Activated CD8-positive, alpha-beta memory T cell treated with anti-CD3 and anti-CD28 coated beads for 4 hours (primary cell): ENCODE measurements at regions not wholly inside any gene's neighbourhood (a gene's known extent, or its start where the extent isn't known, plus 50 kb on each side); places are given as distances from the start of the nearest gene placed in this dataset.
A peak's percentile ranks its signal among the peaks of the same experiment; 100 is the strongest.

Experiments used
- DNase-seq, 2 donors: peaks; one replicate each; pipeline ENCODE4 v3.0.0-alpha.2; 2020; ENCODE audit warnings: low read depth in 2 of 2

GRCh38 chr12:111040690-111041089 lies 120.3 kb upstream of the MYL2 start:
- no peak for DNase-seq

DNA sequence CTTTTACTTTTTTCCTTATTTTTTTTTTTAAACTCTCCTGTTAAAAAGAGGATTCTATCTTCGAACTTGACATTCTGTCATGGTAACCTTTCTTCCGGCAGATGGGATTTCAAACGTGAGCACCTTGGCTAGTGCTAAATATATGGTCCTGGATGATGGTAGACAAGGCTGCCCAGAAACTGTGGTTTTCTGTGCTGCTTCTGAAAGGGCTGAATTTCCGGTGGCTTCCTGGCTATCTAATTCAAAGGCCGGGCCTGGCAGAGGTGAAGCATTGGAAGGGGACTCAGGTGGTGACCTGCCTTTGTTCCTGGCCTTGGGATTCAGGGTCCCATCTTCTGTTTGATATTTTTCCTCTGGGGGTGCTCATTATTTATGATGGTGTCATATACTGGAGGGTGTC lies 118.6 kb upstream of the MYL2 start:
- DNase-seq, result no peak

- no peak for DNase-seq
Measured at GRCh38 chr12:111038077-111038476, 117.7 kb upstream of the MYL2 start.

- no peak for DNase-seq
Measured at GRCh38 chr12:111037047-111037446, 116.7 kb upstream of the MYL2 start.

DNA sequence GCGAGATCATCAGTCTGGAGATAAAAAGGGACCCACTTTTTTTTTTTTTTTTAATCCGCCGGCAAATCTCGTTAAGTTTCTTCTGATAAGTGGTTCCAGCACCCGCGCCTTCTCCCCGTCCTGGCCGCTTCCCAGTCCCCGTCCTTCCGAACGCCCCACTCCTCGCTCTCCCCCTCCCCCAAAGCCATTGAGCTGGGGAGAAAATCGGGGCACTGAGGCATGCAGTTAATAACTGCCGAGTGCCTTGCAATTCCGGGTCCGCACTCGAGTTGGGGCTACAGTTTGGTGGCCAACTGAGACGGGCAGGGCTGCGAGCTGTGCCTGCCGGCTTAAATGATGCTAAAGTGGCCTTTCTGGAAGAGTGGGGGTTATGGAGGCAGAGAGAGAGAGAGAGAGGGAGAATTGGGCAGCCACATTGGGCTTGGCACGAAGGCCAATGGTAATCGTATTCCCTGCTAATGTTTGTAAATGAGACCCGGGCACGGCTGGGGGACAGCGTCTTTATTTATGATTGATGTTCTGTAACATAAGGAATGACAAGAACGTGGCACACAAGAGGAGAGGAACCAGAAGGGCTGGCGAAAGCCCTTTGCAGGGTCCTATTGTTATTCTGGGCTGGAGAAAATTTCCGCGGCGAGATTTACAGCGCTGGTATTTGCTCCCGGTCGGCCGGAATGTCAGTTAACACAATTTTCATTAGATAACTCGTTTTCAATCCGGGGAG lies 115.4 kb upstream of the MYL2 start:
- DNase-seq, result no peak

DNA sequence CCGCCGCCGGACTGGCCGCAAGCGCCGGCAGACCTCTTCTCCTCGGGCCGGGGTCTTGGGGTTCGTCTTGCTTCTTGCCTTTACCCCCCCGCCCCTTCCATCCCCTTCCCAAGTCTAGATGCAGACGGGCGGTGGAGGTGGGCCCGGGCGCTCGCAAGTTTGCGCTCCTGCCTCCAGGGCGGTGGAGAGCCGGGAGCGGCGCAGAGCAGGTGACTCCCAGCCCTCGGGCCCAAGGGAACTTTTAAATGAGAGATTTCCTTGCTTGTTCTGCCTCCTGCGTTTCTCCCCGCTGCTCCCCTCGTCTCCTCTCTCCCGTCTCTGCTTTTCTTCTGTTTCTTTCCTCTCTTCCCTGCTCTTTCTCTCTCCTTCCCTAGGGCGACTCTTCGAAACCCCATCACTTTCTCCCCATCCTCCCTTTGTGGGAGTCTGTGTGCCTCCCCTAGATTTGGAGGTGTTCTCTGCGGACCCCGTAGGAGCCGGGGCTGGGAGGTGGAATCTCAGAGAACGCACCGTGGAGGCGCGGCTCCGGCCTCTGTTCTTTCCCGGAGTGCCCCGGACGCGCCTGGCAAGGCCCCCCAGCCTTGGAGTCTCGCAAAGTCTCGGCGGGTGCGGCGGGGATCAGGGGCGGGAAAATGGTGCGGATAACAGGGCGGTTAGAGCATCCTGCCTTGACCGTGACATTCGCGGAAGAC lies 114.7 kb upstream of the MYL2 start:
- no peak for DNase-seq

DNA sequence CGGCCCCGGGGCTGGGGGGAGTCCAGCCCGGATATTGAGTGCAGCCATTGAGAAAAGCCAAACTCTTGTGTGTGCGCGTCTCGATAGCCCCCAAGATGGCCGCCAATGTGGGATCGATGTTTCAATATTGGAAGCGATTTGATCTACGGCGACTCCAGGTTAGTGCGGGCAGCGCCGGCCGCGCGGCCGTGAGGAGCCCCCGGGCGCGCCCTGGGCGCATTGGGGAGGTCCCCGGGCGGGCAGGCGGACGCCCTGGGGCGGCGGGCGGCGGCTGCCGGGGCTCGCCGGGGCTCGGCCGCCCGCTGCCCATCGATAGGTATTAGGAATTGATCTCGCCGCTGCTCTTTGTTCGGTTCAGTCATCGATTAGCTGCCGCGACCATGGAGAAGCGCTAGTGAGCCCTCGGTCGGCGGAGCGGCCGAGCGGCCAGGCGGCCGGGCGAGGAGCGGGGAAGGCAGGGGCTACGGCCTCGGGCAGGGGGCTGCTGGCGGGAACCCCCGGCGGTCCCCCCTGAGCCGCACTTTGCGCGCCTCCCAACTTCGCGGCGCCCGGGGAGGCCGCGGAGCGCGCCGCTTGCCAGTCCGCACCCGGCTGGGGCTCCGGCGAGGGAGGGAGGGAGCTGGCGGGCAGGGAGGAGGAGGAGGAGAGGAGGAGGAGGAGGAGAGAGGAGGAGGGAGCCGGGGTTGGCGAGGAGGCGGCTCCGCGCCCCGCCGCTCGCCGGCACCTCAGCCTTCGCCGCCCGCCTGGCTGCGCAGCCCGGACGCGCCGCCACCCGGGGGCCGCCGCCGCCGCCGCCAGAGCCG lies 113.9 kb upstream of the MYL2 start, which contains the start of gene CUX2:
Gene CUX2 (plus strand): TSS at position 83 of the 803 bp plus-strand sequence.
- DNase-seq, result no peak

DNA sequence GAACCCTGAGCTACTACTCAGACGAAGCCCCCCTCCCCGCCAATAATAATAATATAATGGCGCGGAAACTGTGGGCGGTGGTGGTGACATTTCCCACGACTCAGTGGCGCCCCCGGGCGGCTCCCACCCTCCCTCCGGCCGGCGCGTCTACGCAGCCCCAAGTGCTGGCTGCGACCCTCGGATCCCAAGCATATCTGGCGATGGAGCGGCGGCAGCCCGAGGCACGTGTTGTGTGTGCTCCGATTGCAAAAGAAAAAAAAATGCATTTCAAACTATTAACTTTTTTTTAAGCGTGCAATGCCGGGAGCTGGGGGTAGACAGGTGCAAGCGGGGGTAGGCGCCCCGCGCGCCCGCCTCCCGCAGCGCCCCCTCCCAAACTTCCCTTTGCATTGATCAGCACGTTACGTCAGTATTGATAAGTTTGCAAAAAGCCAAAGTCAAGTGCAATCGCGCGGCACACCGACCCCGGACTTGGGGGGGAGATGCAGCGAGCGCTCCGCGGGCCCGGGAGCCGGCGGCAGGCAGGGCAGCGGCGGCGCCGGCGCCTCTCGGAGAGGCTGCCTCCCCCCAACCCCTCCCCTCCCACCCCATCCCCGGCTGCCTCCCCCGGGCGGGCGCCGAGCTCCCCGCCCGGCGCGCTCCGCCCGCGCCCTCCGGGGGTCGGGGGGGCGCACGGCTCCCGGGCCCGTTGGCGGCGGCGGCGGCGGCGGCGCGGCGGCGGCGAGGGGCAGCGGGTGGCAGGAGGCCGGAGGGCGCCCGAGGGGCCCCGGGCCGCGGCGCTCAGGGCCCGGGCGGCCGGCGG lies 113.1 kb upstream of the MYL2 start:
- no peak for DNase-seq

DNA sequence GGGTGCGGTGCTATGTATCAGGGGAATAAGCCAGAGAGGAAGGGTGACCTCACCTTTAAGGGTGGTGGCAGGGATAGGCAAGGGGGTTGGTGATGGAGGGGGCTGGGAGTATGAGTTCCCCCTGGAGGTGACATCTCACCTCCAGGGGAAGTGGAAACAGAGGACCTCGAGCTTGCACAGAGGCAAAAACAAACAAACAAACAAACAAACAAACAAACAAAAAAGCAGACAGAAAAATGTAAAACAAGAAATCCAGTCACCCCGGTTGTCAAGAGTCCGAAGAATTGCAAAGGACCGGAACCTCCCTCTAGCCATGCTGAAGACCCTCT lies 112.2 kb upstream of the MYL2 start:
- DNase-seq, result no peak

GRCh38 chr12:111031916-111032590 lies 111.7 kb upstream of the MYL2 start:
- DNase-seq, result no peak

DNA sequence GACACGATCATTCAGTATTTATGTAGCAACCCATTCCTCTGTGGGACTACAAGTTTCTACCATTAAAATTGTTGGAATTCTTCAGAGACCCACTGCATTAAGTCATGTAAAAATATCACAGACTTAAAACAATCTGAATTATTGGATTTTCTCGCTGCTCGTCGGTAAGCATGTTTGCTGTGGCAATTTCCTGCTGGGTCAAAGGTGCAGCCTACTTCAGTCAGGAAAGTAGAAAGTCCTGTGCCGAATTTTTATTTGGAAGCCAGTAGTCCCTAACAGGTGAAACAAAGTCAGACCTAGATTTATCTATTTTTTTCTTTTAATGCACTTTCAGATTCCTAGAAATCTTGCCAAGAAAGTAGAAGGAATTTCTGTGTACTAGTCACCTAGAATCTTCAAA lies 110.4 kb upstream of the MYL2 start:
- DNase-seq, result no peak

- DNase-seq, result no peak
Measured at GRCh38 chr12:111029732-111030131, 109.4 kb upstream of the MYL2 start.

DNA sequence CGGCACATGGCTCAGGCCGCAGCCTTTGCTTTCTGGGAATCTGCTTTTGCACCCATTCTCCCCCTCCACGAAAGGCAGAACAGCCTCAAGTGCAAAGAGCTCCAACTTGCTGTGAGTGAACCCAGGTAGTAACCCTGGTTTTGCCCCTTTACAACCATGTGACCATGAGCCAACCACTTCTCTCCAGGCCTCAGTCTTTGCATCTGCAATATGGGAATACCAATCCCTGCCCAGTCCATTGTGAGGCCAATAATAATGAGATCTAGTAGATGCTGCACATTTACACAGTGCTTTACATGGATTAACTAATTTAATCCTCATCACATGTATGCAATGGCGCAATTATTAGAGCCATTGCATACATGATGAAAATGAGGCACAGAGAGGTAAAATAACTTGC lies 108.9 kb upstream of the MYL2 start:
- DNase-seq, result no peak

GRCh38 chr12:111028830-111029229 lies 108.5 kb upstream of the MYL2 start:
- DNase-seq, result no peak

DNA sequence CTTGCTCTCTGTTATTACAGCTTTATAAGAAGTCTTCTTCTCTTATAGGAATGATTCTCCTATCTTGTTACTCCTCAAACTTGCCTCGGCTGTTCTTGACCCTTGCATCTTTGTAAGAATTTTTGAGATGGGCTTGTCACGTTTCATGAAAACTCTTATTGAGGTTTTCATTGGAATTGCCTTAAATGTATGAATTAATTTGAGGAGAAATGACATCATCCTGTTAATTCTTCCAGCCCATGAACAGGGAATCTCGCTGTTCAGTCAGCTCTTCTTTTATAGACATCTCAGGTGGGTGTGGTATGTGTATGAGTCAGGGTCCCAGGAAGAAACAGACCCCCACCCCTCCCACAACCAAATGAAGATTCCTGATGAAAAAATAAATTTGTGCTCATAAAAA lies 107.1 kb upstream of the MYL2 start:
- no peak for DNase-seq

DNA sequence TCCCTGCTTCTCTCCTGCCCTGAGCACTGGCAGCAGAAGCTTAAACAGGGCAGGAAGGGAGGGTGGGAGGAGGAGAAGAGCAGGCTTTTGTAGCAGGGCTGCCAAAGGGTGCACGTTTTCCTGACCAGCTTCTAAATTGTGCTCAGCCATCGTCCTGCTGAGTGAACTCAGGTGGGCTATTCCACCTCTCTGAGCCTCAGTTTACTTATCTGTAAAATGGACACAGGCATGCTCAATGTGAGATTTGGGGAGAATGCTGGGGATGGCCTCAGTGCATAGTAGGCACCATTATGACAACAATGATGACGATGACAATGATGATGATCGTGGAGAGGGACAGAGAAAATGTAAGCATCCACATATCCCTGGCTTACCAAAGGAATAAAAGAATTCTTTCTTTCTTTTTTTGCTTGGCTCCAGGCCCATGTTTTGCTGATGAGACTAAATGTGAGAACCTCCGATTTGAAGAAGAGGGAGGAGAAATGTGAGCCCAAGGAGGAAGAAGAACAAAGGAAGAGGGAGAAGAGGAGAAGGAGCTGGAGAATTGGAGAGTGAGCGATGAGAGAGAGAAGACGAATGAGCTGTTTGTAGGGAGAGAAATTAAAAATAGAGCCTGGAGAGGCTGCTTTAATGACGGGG lies 105.5 kb upstream of the MYL2 start:
- DNase-seq, result no peak

GRCh38 chr12:111025301-111025700 lies 104.9 kb upstream of the MYL2 start:
- no peak for DNase-seq

DNA sequence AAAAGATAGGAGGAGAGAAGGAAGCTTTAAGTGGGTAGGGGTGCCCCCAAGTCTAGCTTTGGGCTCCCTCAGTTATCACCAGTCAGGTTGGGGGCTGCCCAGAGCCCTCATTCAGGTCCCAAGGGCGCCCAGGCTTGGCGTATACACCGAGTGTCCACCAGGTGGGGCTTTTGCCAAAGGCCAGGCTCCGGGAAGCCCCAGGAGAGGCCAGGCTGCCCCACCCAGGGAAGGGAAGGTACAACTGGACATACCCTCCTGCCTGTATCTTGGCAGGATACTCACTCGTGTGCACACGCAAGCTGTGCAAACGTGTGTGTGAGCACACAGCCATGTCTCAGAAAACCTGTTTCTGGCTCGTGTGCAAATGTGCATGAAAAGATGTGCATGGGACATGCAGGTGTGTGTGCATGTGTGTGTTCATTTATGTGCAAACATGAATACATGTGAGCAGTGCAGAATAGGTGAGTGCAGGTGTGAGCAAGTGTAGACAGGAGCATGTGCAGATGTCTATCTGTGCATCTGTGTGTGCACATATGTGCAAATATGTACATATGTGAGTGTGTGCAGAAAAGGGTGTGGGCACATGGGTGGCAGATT lies 103.9 kb upstream of the MYL2 start:
- peak in 1 of 2 donors; percentile 13 for DNase-seq

GRCh38 chr12:111022386-111022785 lies 102.0 kb upstream of the MYL2 start:
- DNase-seq, result no peak

DNA sequence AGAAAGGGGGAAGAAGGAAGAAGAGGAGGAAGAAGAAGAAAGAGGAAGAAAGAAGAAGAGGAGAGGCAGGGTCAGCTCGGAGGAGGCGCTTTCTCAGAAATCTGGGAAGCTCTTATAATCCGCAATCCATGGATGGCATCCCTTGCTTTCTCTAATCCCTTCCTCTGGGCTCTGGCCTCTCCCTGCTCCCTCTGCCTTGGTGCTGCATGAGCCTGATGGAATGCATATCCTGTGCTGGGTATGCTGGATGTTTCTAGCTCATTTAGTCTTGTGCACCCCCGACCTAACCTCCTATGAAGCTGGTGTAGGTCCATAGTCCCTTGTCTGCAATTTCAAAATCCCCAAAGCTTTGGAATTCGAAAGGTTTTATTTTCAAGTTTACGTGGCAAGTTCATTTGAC lies 94.2 kb upstream of the MYL2 start:
- no peak for DNase-seq

- no peak for DNase-seq
Measured at GRCh38 chr12:111012918-111013317, 92.5 kb upstream of the MYL2 start.
